Activated CD4-positive, alpha-beta T cell treated with anti-CD3 and anti-CD28 coated beads, Interleukin-2, Interleukin-6, amounts not matched to agents 100 ng/mL and 50 ng/mL, durations not matched to agents 16 hours and 8 hours (primary cell): ENCODE measurements at regions not wholly inside any gene's neighbourhood (a gene's known extent, or its start where the extent isn't known, plus 50 kb on each side); places are given as distances from the start of the nearest gene placed in this dataset.
A peak's percentile ranks its signal among the peaks of the same experiment; 100 is the strongest.

Experiments used
- DNase-seq: peaks from one replicate; pipeline ENCODE4 v3.0.0-alpha.2; 2020

DNA sequence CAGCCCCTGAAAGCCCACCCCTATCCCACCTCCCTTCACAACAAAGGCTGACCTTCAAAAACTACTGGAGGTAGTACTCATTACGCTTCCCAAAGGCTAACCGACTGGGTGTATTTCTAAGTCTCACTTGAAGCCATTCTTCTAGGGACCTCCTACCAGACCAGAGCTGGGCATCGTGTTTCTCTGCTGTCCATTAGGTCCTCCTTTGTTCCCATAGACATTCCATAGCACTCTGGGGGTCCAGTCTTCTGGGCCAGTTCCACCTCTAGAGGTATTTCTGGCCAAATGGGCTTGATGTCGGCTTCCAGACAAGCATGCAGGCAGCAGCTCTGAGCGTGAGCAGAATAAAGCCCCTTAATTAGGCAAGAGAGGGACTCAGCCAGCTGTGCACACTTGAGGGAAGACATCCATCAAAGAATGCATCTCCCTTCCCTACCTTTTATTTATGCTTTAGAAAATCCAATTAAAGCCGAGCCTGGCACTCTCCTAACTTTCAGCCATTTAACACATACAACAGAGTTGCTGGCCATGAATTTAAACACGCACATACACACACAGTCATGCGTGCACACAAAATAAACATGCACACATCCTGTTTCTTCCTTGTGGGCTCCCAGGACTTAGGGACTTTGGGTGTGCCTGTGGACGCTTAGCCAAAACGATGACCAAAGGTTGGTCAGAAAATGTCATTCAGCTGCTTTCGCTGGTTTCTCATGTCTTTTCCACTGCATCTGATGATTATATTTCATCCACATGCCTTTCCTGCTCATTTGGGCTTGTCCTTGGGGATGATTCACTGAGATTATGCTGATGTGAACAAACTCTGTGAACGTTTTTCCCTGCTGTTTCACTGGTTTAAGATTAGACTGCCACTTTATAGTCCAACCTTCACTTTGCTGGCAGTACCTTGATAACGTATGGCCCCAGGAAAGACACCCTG is 362.0 kb upstream of the NFE2L3 start:
- no peak for DNase-seq

- DNase-seq = no peak
Observed at GRCh38 chr7:25790963-25791362, 361.0 kb upstream of the NFE2L3 start.

- no peak for DNase-seq
Observed at GRCh38 chr7:25792586-25792985, 359.4 kb upstream of the NFE2L3 start.

DNA sequence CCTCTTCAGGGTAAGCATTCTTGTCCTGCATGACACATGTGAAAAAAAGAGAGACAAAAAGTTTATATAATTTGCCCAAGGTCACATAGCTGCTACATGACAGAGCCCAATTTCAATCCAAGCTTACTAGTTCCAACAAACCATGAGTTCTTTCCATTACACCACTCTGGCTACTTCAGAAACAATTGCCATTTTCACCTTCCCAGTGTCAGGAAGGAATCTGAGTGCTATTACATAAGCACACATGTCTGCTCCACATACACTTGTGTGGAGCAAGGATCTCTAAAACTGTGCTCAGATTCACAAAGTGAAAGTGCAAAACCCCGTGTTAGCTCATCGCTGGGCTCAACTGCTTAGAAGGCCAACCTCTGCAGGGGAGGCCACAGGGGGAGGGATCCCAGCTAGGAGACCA is 356.2 kb upstream of the NFE2L3 start:
- no peak for DNase-seq

DNA sequence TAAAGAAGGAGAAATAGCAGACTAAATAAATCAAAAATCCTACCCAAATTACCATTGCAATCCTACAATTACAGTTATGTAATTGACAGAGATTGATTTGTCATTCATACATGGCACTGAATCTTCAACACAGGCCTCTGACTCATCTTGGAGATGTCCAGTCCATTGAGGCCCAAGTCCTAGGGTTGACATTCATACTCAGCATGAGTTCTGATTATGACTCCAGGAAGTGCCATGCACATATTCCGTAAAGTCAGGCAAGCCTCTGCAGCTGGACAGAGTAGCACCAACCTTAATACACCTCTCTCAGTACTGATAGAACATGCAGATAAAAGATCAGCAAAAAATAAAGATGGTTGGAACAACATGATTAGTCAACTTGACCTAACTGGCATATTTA is 353.7 kb upstream of the NFE2L3 start:
- no peak for DNase-seq

- DNase-seq = no peak
Observed at GRCh38 chr7:25801214-25801613, 350.8 kb upstream of the NFE2L3 start.

DNA sequence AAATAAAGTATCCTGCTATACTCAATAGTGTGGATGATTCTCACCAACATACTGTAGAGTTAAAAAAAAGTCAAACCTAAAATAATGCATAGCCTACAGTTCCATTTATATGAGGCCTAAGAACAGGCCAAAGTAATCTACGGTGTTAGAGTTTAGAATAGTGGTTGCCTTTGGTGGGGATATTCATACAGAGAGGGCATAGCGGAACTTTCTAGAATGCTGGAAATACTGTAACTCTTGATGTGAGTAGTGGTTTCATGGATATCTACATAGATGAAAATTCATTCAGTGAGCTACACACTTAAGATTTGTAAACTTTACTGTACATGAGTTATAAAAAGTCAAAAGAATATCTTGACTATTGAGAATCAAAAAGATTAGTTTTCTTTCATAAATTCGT is 349.9 kb upstream of the NFE2L3 start:
- no peak for DNase-seq

- DNase-seq = peak; percentile 38
Observed at GRCh38 chr7:25802473-25802872, 349.5 kb upstream of the NFE2L3 start.

GRCh38 chr7:25803117-25803887 is 348.7 kb upstream of the NFE2L3 start:
- peak; percentile 11 for DNase-seq

GRCh38 chr7:25804154-25804553 is 347.8 kb upstream of the NFE2L3 start:
- no peak for DNase-seq

- no peak for DNase-seq
Observed at GRCh38 chr7:25805027-25805687, 346.8 kb upstream of the NFE2L3 start.

- DNase-seq = no peak
Observed at GRCh38 chr7:25807086-25807611, 344.8 kb upstream of the NFE2L3 start.

- DNase-seq = no peak
Observed at GRCh38 chr7:25809441-25809840, 342.6 kb upstream of the NFE2L3 start.

DNA sequence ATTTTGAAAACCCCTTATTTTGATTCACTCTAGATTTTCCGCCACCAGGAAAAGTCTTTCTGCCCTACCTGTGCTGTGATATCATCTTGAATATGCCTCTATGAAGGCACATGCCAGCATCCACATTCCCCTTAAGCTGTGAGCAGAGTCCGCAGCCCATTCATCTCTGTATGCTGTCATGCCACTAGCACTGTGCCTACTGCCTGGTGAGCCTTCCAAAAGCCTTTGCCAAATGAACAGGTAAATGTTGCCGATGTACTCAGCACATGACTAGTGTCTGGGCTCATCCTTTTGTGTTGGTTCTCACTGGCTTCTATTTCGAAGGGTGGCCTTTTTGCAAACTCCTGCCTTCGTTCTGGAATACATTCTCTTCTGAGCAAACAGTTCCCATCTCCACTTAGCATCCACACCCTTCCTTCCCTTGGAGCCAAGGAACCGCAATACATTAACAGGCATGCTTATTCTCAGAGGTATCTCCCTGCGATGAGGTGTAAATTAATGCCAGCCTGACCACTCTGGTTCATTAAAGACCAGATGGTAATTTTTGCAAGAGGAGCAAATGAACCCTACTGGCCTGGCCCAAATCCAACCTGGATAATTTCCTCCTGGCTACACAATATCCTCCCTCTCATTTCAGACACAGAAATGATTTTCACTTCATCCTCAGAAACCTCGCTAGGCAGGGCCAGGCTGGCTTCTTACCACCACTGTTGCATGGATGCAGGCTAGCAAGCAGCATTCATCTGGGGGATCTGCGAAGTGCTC is 339.7 kb upstream of the NFE2L3 start:
- DNase-seq = no peak

GRCh38 chr7:25813381-25813780 is 338.6 kb upstream of the NFE2L3 start:
- no peak for DNase-seq

DNA sequence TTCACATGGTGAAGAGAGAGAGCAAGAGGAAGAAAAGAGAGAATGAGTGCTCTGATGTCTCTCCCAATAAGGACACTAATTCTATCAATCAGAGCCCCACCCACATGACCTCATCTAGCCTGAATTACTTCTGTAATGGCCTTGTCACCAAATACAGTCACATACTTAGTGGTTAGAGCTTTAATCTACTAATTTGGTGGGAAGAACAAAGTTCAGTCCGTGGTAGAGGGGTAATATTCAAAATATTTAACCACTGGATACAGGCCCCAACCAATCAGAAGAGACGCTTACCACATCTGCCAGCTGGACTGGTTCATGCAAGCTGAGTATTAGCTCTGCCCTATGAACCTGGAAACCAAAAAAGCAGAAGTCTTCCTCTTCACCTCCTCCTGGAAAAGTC is 336.3 kb upstream of the NFE2L3 start:
- DNase-seq = no peak

- DNase-seq = peak; percentile 8
Observed at GRCh38 chr7:25820432-25821040, 331.5 kb upstream of the NFE2L3 start.

- no peak for DNase-seq
Observed at GRCh38 chr7:25821225-25821624, 330.8 kb upstream of the NFE2L3 start.

DNA sequence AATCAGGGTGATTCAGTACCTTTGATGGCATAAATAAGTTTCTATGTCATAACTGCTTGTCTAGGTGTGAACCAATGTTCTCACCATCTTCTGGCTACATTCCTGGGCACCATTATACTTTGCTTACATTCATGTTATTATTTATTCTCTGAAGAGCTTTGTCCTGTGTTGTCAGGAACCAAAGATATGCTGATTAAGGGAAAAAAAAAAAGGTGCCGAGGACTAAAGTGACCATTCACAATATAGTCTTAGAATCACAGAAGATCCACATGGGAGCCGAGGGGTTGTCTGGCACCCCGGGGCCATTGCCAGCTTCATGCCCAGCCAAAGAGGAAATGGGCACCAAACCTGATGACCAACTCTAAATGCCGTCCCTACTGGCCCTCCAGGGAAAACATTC is 329.2 kb upstream of the NFE2L3 start:
- no peak for DNase-seq

DNA sequence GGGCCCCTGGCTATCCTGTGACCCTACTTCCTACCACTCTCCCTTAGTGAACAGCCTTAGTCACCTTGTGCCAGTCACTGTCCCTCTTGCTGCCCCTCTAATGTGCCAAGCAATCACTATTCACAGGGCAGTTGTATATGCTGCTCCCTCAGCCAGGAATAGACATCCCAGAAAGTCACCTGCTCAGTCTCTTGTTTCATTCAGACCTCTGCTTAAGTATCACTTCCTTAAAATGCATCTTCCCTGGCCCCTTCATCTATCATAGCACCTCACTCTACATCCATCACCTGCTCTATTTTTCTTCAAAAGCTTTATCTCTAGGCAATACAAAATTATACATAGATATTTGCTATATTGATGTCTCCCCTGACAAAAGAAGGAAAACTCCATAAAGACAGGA is 328.4 kb upstream of the NFE2L3 start:
- no peak for DNase-seq

DNA sequence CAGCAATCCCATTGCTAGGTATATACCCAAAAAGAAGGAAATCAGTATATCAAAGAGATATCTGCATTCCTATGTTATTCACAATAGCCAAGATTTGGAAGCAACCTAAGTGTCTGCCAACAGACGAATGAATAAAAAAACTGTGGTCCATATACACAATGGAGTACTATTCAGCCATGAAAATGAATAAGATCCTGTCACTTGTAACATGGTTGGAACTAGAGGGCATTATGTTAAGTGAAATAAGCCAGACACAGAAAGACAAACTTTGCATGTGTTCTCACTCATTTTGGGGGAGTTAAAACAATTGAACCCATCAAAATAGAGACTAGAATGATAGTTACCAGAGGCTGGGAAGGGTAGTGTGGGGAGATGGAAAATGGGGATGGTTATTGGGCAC is 323.5 kb upstream of the NFE2L3 start:
- no peak for DNase-seq

GRCh38 chr7:25829663-25830062 is 322.3 kb upstream of the NFE2L3 start:
- no peak for DNase-seq
